Thoracic aorta (tissue), 2 donors: ENCODE measurements at regions not wholly inside any gene's neighbourhood (a gene's known extent, or its start where the extent isn't known, plus 50 kb on each side); places are given as distances from the start of the nearest gene placed in this dataset.

ENCODE experiments used
- ATAC-seq: fragments of 150-250 bp; one replicate; pipeline ENCODE4 v1.8.0; 2017; ENCODE audit warnings: low read depth; ENCODE audit not compliant: insufficient number of reproducible peaks, low FRiP score
- DNase-seq: peaks from one replicate; pipeline ENCODE4 v3.0.0-alpha.2; 2020; ENCODE audit warnings: low spot score
- H3K27ac ChIP-seq, 2 donors: fragments of 200-600 bp; sonication (generic); 1 replicate in 1 of 2; 2 replicates in 1 of 2; pipeline ENCODE4 v1.5.1; 2016; ENCODE audit warnings: mild to moderate bottlenecking in 2 of 2, moderate library complexity in 2 of 2
- H3K27me3 ChIP-seq: fragments of 200-600 bp; sonication (generic); replicated peaks from 2 replicates; pipeline ENCODE4 v1.6.0; 2016; ENCODE audit warnings: mild to moderate bottlenecking; ENCODE audit not compliant: insufficient read depth
- H3K36me3 ChIP-seq: fragments of 200-600 bp; sonication (generic); one replicate; pipeline ENCODE4 v1.5.1; 2016
- H3K4me1 ChIP-seq, 2 donors: fragments of 200-600 bp; sonication (generic); 1 replicate in 1 of 2; 2 replicates in 1 of 2; pipeline versions ENCODE4 v1.5.1 to v1.6.0; 2016; ENCODE audit warnings: low read depth in 2 of 2, mild to moderate bottlenecking in 1 of 2; ENCODE audit not compliant: control insufficient read depth in 1 of 2
- H3K4me3 ChIP-seq: fragments of 200-600 bp; sonication (generic); 2 replicates; pipeline ENCODE4 v1.5.1; 2016; ENCODE audit warnings: mild to moderate bottlenecking
- H3K9me3 ChIP-seq: fragments of 200-600 bp; sonication (generic); 2 replicates; pipeline ENCODE4 v1.5.1; 2016
- TF ChIP-seq, protein P1 (sequence below): fragments of 200-600 bp; sonication (generic); IDR thresholded peaks from one replicate; pipeline ENCODE4 v1.5.1; 2019; ENCODE audit warnings: antibody characterized with exemption

DNA sequence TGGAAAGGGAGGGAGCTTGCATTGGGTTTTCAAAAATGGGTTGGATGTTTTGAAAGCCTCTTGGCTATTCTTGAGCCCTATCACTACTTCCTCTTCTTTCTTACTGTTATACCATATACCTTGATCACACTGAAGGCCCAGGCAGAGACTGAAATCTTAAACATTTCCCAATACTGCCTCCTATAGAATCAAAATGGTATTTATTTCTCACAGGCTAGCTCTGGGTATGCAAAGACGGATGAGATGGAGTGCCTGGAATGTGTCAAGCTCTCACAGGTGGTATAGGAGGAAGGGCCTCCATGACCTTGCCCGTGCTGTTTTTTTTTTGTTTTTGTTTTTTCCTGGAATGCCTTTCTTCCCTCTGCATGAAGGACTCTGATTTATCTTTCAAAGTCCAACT is 268.4 kb upstream of the USP24 start:
- H3K27me3 ChIP-seq, result no peaks in the 10 kb centered on the region
- no peaks in the 10 kb centered on the region for H3K36me3 ChIP-seq
- TF ChIP-seq, protein P1, sequence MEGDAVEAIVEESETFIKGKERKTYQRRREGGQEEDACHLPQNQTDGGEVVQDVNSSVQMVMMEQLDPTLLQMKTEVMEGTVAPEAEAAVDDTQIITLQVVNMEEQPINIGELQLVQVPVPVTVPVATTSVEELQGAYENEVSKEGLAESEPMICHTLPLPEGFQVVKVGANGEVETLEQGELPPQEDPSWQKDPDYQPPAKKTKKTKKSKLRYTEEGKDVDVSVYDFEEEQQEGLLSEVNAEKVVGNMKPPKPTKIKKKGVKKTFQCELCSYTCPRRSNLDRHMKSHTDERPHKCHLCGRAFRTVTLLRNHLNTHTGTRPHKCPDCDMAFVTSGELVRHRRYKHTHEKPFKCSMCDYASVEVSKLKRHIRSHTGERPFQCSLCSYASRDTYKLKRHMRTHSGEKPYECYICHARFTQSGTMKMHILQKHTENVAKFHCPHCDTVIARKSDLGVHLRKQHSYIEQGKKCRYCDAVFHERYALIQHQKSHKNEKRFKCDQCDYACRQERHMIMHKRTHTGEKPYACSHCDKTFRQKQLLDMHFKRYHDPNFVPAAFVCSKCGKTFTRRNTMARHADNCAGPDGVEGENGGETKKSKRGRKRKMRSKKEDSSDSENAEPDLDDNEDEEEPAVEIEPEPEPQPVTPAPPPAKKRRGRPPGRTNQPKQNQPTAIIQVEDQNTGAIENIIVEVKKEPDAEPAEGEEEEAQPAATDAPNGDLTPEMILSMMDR, result no peak
- ATAC-seq (no peak), DNase-seq (no peak)
- H3K9me3 ChIP-seq, result no peaks in the 10 kb centered on the region
- H3K27ac ChIP-seq, result no peak overlapping the region
- peaks cover 0 to 6% of the 10 kb centered on the region in 2 donors for H3K4me1 ChIP-seq
- no peak overlapping the region for H3K4me3 ChIP-seq

DNA sequence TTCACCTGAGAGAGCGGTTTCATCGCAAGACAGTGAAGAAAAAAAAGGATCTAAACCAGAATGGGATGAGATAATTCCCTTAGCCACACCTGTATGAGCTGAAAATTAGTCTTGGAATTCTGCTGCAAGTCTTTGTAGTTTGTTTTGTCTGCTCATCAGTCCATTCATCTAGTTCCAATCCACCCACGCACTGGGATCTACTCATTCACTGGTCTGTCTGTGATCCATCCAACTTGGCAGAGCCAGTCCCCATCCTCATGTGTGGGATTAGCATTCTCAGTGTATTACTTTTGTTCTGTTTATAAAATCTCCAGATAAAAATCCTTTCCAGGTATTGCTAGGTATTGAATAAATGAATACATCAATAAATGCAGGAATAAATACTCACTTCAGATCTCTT is 266.5 kb upstream of the USP24 start:
- ATAC-seq, result no peak
- TF ChIP-seq, protein P1, result no peak
- Histone ChIP-seq H3K4me1 (peaks cover 0 to 6% of the 10 kb centered on the region in 2 donors), H3K36me3 (no peaks in the 10 kb centered on the region), H3K27ac (no peak overlapping the region), H3K27me3 (no peaks in the 10 kb centered on the region), H3K4me3 (no peak overlapping the region), H3K9me3 (no peaks in the 10 kb centered on the region)
- DNase-seq, result no peak

DNA sequence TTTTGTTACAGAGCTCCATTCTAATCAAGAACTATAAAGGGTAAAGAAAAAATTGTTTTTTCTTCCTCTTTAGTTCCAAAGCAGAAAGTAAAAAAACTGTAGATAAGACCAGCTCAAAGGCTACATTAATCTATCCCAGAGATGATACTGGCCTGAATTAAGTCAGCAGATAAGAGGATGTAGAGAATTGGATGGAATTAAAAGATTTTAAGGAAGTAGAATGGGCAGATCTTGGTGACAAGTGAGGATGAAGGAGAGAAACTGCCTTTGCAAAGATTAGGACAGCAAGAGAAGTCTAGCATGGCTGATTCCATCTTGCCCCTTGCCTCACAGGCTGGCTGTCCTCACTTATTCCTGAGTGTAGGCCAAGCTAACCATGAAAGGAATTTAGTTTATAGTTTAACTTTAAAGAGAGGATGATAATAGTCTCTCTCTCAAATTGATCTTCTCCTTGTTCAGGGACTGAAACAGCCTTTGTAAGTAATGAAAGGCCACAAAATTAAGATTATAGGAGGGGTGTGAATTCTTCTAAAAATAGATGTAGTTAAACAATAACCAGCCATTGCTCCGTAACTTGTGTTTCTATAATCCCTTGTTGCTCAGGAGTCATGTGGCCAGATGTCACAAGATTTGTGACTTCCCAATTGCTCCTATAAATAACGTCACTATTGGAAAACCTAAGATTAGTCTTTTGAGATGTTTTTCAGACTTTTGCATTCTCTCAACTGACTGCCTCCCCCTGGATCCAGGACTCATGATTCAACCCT is 265.0 kb upstream of the USP24 start:
- no peak overlapping the region for H3K27ac ChIP-seq
- H3K36me3 ChIP-seq, result no peaks in the 10 kb centered on the region
- H3K4me1 ChIP-seq, result peaks cover 0 to 6% of the 10 kb centered on the region in 2 donors
- TF ChIP-seq, protein P1, result no peak
- no peak overlapping the region for H3K4me3 ChIP-seq
- ATAC-seq, result no peak
- no peak for DNase-seq
- no peaks in the 10 kb centered on the region for H3K27me3 ChIP-seq
- H3K9me3 ChIP-seq, result no peaks in the 10 kb centered on the region

DNA sequence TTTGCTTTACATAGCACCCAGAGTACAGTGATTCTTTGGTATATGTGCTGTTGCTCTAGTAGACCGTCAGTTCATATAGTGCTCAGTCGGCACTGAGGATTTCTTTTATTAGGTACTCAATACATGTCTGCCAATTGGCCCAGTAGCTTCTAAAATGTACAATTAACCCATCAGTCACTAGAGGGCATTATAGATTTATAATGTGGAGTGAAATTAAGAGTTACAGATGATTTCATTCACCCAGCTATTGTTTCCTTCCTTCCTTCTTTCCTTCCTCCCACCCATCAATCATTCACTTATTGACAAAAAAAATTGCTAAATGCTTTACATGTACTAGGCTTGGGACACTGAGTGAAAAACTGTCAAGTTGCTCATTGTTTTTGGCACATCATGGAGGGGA is 263.6 kb upstream of the USP24 start:
- H3K9me3 ChIP-seq, result no peaks in the 10 kb centered on the region

DNA sequence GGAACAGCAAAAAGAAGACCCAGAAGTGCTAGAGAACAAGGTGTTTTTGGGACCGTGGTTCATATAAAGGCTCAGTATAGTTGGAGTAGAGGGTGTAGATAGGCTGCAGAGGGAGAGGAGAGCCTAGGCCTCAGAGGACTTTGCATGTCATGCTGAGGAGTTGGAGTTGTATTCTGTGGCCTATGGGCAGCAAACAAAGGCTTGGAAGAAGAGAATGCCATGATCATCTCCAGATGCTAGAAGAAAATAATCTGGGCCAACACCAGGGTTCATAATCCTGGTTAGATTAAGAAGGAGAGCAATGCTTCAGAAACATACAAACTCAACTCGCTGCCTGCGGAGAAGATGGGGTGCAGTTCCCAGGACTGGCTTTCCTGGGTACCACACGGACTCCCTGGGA is 262.8 kb upstream of the USP24 start:
- ATAC-seq (no peak), DNase-seq (no peak)
- TF ChIP-seq, protein P1, result no peak
- no peaks in the 10 kb centered on the region for H3K36me3 ChIP-seq
- no peaks in the 10 kb centered on the region for H3K9me3 ChIP-seq
- H3K27ac ChIP-seq, result no peak overlapping the region
- H3K4me1 ChIP-seq, result peaks cover 0 to 7% of the 10 kb centered on the region in 2 donors
- no peak overlapping the region for H3K4me3 ChIP-seq
- no peaks in the 10 kb centered on the region for H3K27me3 ChIP-seq

More for the DNA sequence above, 263.6 kb upstream of the USP24 start:
- TF ChIP-seq, protein P1, result no peak
- Histone ChIP-seq H3K36me3 (no peaks in the 10 kb centered on the region), H3K27ac (no peak overlapping the region), H3K27me3 (no peaks in the 10 kb centered on the region), H3K4me3 (no peak overlapping the region), H3K4me1 (peaks cover 0 to 6% of the 10 kb centered on the region in 2 donors)
- DNase-seq (no peak), ATAC-seq (no peak)
